ENCODE measurements at regions not wholly inside any gene's neighbourhood (a gene's known extent, or its start where the extent isn't known, plus 50 kb on each side); places are given as distances from the start of the nearest gene placed in this dataset.

- no peak overlapping the region for H3K4me2 ChIP-seq (ENCODE audit: low read length)
- TF ChIP-seq EZH2phosphoT487 (IDR thresholded peaks at IDR 0.05; ENCODE audit: borderline replicate concordance, low read length) (no peak), CTCF (IDR thresholded peaks at IDR 0.05; ENCODE audit: low read depth, low read length, poor library complexity, severe bottlenecking) (no peak)
- no peaks in the 10 kb centered on the region for H3K4me1 ChIP-seq (ENCODE audit: control insufficient read depth, low read length)
- H4K20me1 ChIP-seq (ENCODE audit: control insufficient read depth, insufficient read depth, low read depth, low read length), result no peaks in the 10 kb centered on the region
- H3K79me2 ChIP-seq (ENCODE audit: control insufficient read depth, low read length), result no peaks in the 10 kb centered on the region
- H3K36me3 ChIP-seq (ENCODE audit: control insufficient read depth, low read length), result no peaks in the 10 kb centered on the region
- H3K9me3 ChIP-seq (ENCODE audit: control insufficient read depth, insufficient read depth, low read length), result peaks cover 4% of the 10 kb centered on the region; the same call in 1 of the 2 replicates
- no peaks in the 10 kb centered on the region for H3F3A ChIP-seq (ENCODE audit: control insufficient read depth, insufficient read depth)
- no peaks in the 10 kb centered on the region for H3K9me2 ChIP-seq (replicated peaks; ENCODE audit: control insufficient read depth, low read length)
- no peak overlapping the region for H3K27ac ChIP-seq (ENCODE audit: low read depth, low read length)
- no peaks in the 10 kb centered on the region for H3K27me3 ChIP-seq (ENCODE audit: control insufficient read depth, low read length)
- no peak overlapping the region for H3K4me3 ChIP-seq (ENCODE audit: low read length)
Measured at GRCh38 chr11:27795955-27796861, 96.0 kb upstream of the BDNF start.

- no peaks in the 10 kb centered on the region for H3K79me2 ChIP-seq (ENCODE audit: control insufficient read depth, low read length)
- H3K4me1 ChIP-seq (ENCODE audit: control insufficient read depth, low read length), result no peaks in the 10 kb centered on the region
- no peaks in the 10 kb centered on the region for H4K20me1 ChIP-seq (ENCODE audit: control insufficient read depth, insufficient read depth, low read depth, low read length)
- no peaks in the 10 kb centered on the region for H3K9me3 ChIP-seq (ENCODE audit: control insufficient read depth, insufficient read depth, low read length)
- H3K4me3 ChIP-seq (ENCODE audit: low read length), result no peak overlapping the region
- H3F3A ChIP-seq (ENCODE audit: control insufficient read depth, insufficient read depth), result no peaks in the 10 kb centered on the region
- no peak overlapping the region for H3K4me2 ChIP-seq (ENCODE audit: low read length)
- no peak overlapping the region for H3K27ac ChIP-seq (ENCODE audit: low read depth, low read length)
- no peaks in the 10 kb centered on the region for H3K36me3 ChIP-seq (ENCODE audit: control insufficient read depth, low read length)
- no peaks in the 10 kb centered on the region for H3K9me2 ChIP-seq (replicated peaks; ENCODE audit: control insufficient read depth, low read length)
- H3K27me3 ChIP-seq (ENCODE audit: control insufficient read depth, low read length), result no peaks in the 10 kb centered on the region
- TF ChIP-seq CTCF (IDR thresholded peaks at IDR 0.05; ENCODE audit: low read depth, low read length, poor library complexity, severe bottlenecking) (no peak), EZH2phosphoT487 (IDR thresholded peaks at IDR 0.05; ENCODE audit: borderline replicate concordance, low read length) (no peak)
Measured at GRCh38 chr11:27786864-27787263, 86.6 kb upstream of the BDNF start.

- Histone ChIP-seq H3K27ac (ENCODE audit: low read depth, low read length) (no peak overlapping the region), H3K27me3 (ENCODE audit: control insufficient read depth, low read length) (no peaks in the 10 kb centered on the region)
- no peak for TF ChIP-seq EZH2phosphoT487 (IDR thresholded peaks at IDR 0.05; ENCODE audit: borderline replicate concordance, low read length)
- TF ChIP-seq CTCF (IDR thresholded peaks at IDR 0.05; ENCODE audit: low read depth, low read length, poor library complexity, severe bottlenecking), result no peak
Measured at GRCh38 chr11:27786331-27786730, 86.1 kb upstream of the BDNF start.

More at GRCh38 chr11:27786331-27786730, 86.1 kb upstream of the BDNF start:
- Histone ChIP-seq H3K79me2 (ENCODE audit: control insufficient read depth, low read length) (no peaks in the 10 kb centered on the region), H3F3A (ENCODE audit: control insufficient read depth, insufficient read depth) (no peaks in the 10 kb centered on the region), H3K4me1 (ENCODE audit: control insufficient read depth, low read length) (no peaks in the 10 kb centered on the region), H3K9me2 (replicated peaks; ENCODE audit: control insufficient read depth, low read length) (no peaks in the 10 kb centered on the region), H3K36me3 (ENCODE audit: control insufficient read depth, low read length) (no peaks in the 10 kb centered on the region), H3K4me3 (ENCODE audit: low read length) (no peak overlapping the region), H3K9me3 (ENCODE audit: control insufficient read depth, insufficient read depth, low read length) (no peaks in the 10 kb centered on the region), H4K20me1 (ENCODE audit: control insufficient read depth, insufficient read depth, low read depth, low read length) (no peaks in the 10 kb centered on the region), H3K4me2 (ENCODE audit: low read length) (no peak overlapping the region)

Measured in DOHH2 (cell line).